BE2C (cell line): ENCODE measurements at regions not wholly inside any gene's neighbourhood (a gene's known extent, or its start where the extent isn't known, plus 50 kb on each side); places are given as distances from the start of the nearest gene placed in this dataset.

ENCODE experiments used
- DNase-seq: peaks from one replicate; pipeline ENCODE4 v3.0.0-alpha.2; 2020
- H3K27me3 ChIP-seq: fragments of 250-450 bp; sonication (Bioruptor Pico); 2 replicates; pipeline ENCODE4 v1.5.1; 2020; ENCODE audit warnings: mild to moderate bottlenecking
- H3K36me3 ChIP-seq: fragments of 250-450 bp; sonication (Bioruptor Pico); 2 replicates; pipeline ENCODE4 v1.5.1; 2020; ENCODE audit warnings: mild to moderate bottlenecking
- H3K4me1 ChIP-seq: fragments of 250-450 bp; sonication (Bioruptor Pico); 2 replicates; pipeline ENCODE4 v1.5.1; 2020
- H3K4me3 ChIP-seq: 2 replicates; pipeline ENCODE4 v1.5.1; 2011; ENCODE audit warnings: low read depth, low read length
- H3K9me3 ChIP-seq: fragments of 250-450 bp; sonication (Bioruptor Pico); 2 replicates; pipeline ENCODE4 v1.5.1; 2020
- CTCF ChIP-seq: IDR thresholded peaks from 2 replicates; pipeline ENCODE4 v1.5.1; 2012; ENCODE audit warnings: mild to moderate bottlenecking, low read depth, low read length

DNA sequence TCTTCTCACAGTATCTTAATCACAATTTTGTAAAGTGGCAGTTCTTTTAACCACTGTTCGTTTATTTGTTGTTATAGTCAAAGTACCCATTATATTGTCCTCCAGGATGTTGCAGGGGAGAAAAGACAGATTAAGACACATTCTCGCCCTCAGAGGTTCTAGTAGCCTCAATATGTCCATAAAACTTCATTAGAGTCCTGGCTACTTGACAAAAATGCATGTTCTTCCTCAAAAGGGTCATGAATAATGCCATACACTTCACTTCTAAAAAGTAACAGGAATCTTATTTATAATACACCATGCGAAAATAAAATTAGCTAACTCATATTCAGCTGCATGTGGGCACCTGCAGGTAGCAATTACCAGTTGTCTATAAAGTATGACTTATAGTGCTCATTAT lies 109.3 kb upstream of the ANK3 start:
- H3K9me3 ChIP-seq: no peaks in the 10 kb centered on the region
- TF ChIP-seq CTCF: no peak
- H3K4me3 ChIP-seq: no peak overlapping the region
- no peaks in the 10 kb centered on the region for H3K36me3 ChIP-seq
- no peaks in the 10 kb centered on the region for H3K27me3 ChIP-seq
- no peaks in the 10 kb centered on the region for H3K4me1 ChIP-seq
- no peak for DNase-seq

GRCh38 chr10:60497364-60497763 lies 107.7 kb upstream of the ANK3 start:
- H3K4me1 ChIP-seq: no peaks in the 10 kb centered on the region
- no peak for DNase-seq
- TF ChIP-seq CTCF: no peak
- no peaks in the 10 kb centered on the region for H3K9me3 ChIP-seq
- no peak overlapping the region for H3K4me3 ChIP-seq
- H3K27me3 ChIP-seq: no peaks in the 10 kb centered on the region
- H3K36me3 ChIP-seq: no peaks in the 10 kb centered on the region

DNA sequence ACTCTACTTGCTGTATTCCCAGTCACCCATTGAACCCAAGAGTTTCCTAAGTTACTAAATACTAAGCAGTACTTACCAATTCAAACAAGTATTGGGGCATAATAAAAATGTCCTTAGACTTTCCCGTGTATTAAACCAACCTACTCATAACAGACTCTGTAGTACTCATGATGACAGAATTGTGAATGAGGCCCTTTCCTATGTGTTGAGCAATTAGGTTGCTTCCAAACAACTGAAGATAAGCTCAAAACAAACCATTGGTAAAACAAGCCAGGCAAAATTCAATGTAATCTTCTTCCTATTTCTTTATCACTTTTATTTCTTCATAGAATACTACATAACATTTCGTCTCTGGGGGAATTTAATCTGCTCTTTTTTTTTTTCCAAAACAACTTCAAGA lies 106.5 kb upstream of the ANK3 start:
- Histone ChIP-seq H3K9me3 (no peaks in the 10 kb centered on the region), H3K4me3 (no peak overlapping the region), H3K27me3 (no peaks in the 10 kb centered on the region), H3K36me3 (no peaks in the 10 kb centered on the region), H3K4me1 (no peaks in the 10 kb centered on the region)
- DNase-seq: no peak
- TF ChIP-seq CTCF: no peak

DNA sequence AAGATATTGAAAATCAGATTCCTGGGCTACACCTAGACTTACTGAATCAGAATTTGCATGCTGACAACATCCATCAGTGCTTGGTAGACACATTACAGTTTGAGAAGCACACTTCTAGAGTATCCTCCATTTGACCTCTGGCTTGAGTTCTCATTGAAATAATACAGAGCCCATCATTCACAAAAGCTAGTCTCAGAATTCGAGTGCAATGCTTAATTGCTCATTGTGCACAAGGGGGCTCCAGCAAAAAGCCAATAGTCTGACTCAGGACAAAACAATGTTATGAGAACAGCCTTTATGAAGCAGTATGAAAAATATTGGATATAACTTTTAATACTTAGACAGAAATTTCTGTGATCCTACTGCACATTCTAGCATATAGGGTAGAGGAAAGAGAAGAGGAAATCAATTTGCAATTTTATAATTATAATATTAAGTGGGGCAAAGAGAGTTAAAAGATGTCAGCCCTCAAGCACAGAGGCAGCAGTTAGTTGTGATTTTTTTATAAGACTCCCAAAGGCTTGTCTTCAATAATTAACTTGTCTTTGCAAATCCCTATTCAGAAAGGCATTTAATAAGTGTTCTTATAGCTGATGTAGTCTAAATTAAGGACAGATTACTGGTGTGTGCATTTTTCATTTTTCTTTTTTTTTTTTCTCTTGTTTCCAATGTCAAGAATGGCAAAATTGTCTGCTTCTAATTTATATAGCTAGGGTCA lies 105.8 kb upstream of the ANK3 start:
- Histone ChIP-seq H3K4me3 (no peak overlapping the region), H3K36me3 (no peaks in the 10 kb centered on the region), H3K27me3 (no peaks in the 10 kb centered on the region), H3K4me1 (no peaks in the 10 kb centered on the region), H3K9me3 (no peaks in the 10 kb centered on the region)
- no peak for TF ChIP-seq CTCF
- no peak for DNase-seq

- H3K9me3 ChIP-seq: no peaks in the 10 kb centered on the region
- TF ChIP-seq CTCF: no peak
- no peak for DNase-seq
- H3K27me3 ChIP-seq: no peaks in the 10 kb centered on the region
- no peaks in the 10 kb centered on the region for H3K36me3 ChIP-seq
- H3K4me1 ChIP-seq: no peaks in the 10 kb centered on the region
- H3K4me3 ChIP-seq: no peak overlapping the region
Measured at GRCh38 chr10:60494774-60495173, 105.1 kb upstream of the ANK3 start.

GRCh38 chr10:60491162-60491561 lies 101.5 kb upstream of the ANK3 start:
- H3K36me3 ChIP-seq: no peaks in the 10 kb centered on the region
- H3K9me3 ChIP-seq: no peaks in the 10 kb centered on the region
- no peak for TF ChIP-seq CTCF
- H3K4me3 ChIP-seq: no peak overlapping the region
- no peaks in the 10 kb centered on the region for H3K4me1 ChIP-seq
- no peak for DNase-seq
- no peaks in the 10 kb centered on the region for H3K27me3 ChIP-seq
